Kidney epithelial cell (primary cell): ENCODE measurements at regions not wholly inside any gene's neighbourhood (a gene's known extent, or its start where the extent isn't known, plus 50 kb on each side); places are given as distances from the start of the nearest gene placed in this dataset.

Experiments used
- DNase-seq: peaks from one replicate; pipeline ENCODE4 v3.0.0-alpha.2; 2010; ENCODE audit warnings: low read depth
- H3K27me3 ChIP-seq: 2 replicates; pipeline ENCODE4 v1.6.0; 2011; ENCODE audit warnings: low read length; ENCODE audit not compliant: control insufficient read depth, insufficient read depth
- H3K36me3 ChIP-seq: 2 replicates; pipeline ENCODE4 v1.5.1; 2011; ENCODE audit warnings: low read length; ENCODE audit not compliant: control insufficient read depth, insufficient read depth
- H3K4me3 ChIP-seq: 2 replicates; pipeline ENCODE4 v1.5.1; 2011; ENCODE audit warnings: low read depth, mild to moderate bottlenecking, control low read depth, low read length
- CTCF ChIP-seq: IDR thresholded peaks from 2 replicates; pipeline ENCODE4 v1.5.1; 2011; ENCODE audit warnings: mild to moderate bottlenecking, moderate library complexity, low read length, control low read depth, inconsistent platforms; ENCODE audit not compliant: insufficient read depth, poor library complexity, severe bottlenecking

DNA sequence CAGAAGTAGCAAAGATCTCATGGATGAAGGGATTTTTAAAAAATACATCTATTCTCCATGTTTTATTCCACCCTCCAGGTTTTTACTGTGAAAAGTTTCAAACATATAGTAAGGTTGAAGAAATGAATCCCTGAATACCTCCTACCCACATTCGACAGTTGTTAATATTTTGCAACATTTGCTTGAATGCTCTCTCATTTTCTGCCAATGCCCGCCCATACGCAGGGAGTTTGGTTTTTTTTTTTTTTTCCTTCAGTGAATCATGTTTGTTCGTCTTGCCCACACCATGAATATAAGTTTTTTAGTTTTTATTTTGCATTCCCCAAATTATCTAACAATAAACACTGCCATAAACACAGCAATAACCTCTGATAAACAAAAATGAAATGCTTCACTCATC lies 82.9 kb downstream of the MAP1LC3B2 start:
- H3K27me3 ChIP-seq, result peaks cover 9% of the 10 kb centered on the region
- DNase-seq, result no peak
- TF ChIP-seq CTCF, result no peak
- no peak overlapping the region for H3K4me3 ChIP-seq
- no peaks in the 10 kb centered on the region for H3K36me3 ChIP-seq

DNA sequence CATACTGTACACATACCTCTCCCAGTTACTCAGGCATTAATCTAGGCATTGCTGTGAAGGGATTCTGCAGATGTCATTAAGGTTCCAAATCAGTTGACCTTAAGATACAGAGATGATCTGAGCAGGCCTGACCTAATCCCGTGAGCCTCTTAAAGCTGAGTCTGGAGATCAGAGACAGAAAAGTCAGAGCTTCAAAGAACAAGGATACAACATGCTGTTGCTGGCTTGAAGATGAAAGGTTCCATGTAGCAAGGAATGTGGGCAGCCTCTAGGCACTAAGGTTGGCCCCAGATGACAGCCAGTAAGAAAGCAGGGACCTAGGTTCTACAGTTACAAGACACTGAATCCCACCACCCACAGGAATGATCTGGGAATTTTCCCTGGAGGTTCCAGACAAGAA lies 81.1 kb downstream of the MAP1LC3B2 start:
- no peak for TF ChIP-seq CTCF
- H3K27me3 ChIP-seq, result no peaks in the 10 kb centered on the region
- DNase-seq, result no peak
- H3K4me3 ChIP-seq, result no peak overlapping the region
- no peaks in the 10 kb centered on the region for H3K36me3 ChIP-seq

DNA sequence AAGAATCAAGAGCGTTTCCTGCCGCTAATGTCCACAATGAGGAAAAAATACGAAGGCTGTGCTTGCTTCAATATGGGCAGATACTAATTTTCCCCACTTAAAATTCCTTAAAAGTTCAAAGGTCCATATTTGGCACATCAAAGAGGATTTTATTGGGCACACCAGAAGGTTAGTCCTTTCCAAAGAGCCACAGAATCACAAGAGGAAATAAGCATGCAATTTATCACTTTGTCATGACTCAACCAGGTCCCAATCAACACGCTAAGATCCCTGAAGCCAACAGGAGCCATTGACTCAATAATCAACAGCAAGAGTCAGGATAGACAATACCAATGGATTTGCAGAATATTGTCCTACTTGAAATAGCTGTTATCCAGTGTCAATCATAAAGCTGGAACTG lies 80.6 kb downstream of the MAP1LC3B2 start:
- TF ChIP-seq CTCF, result no peak
- no peaks in the 10 kb centered on the region for H3K36me3 ChIP-seq
- DNase-seq, result no peak
- no peak overlapping the region for H3K4me3 ChIP-seq
- H3K27me3 ChIP-seq, result no peaks in the 10 kb centered on the region

DNA sequence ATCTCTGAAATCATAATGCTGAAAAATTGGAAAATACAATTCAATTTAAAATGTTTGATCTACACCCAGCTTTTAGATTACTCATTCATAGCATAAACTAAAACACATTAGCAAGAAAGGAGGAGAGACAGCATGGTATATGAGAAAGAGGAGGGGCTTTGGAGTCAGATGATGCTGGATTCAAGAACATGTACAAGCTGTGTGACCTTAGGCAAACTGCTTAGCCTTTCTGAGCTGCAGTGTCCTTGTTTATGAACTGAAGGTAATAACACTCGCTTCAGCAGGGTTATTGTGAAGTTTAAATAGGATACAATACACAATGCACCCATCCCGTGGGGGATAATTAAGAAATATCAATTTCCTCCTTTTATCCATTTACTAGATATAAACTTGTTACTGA lies 79.2 kb downstream of the MAP1LC3B2 start:
- Histone ChIP-seq H3K36me3 (no peaks in the 10 kb centered on the region), H3K27me3 (no peaks in the 10 kb centered on the region), H3K4me3 (no peak overlapping the region)
- TF ChIP-seq CTCF, result no peak
- DNase-seq, result no peak

DNA sequence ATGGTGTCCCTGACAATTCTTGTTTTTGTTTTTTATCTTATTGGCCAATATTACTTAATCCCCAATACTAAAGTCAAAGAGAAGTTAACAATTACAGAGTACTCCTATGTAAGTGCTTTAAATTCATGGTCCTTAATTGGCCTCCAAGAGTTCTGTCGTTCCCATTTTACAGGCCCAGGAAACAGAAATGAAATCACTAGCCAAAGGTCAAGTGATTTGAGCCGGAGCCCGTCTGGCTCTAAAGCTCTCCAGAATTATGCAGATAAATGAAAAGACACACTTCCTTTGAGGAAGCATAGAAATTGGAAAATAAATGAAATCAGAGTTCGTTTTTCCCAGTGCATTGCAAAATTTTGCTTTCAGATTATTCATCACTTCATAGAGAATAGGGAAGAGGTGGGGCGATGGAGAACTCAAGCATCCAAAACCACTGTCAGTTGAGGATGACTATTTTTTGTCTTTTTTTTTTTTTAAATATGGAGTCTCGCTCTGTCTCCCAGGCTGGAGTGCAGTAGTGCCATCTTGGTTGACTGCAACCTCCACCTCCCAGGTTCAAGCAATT lies 78.5 kb downstream of the MAP1LC3B2 start:
- H3K27me3 ChIP-seq, result no peaks in the 10 kb centered on the region
- no peak for TF ChIP-seq CTCF
- no peak overlapping the region for H3K4me3 ChIP-seq
- no peaks in the 10 kb centered on the region for H3K36me3 ChIP-seq
- DNase-seq, result no peak
